Pancreas (tissue), 10 donors: ENCODE measurements at regions not wholly inside any gene's neighbourhood (a gene's known extent, or its start where the extent isn't known, plus 50 kb on each side); places are given as distances from the start of the nearest gene placed in this dataset.
A peak's percentile ranks its signal among the peaks of the same experiment; 100 is the strongest.

Source experiments
- ATAC-seq, 4 donors: fragments of 200-7000 bp; cut with Tn5 transposase; one replicate each; pipeline versions ENCODE4 v1.8.0 to v1.9.1; 2020; ENCODE audit warnings: mild to moderate bottlenecking in 4 of 4, moderate library complexity in 4 of 4
- DNase-seq, 6 donors: peaks; one replicate each; pipeline ENCODE4 v3.0.0-alpha.2; 2020
- FAIRE-seq: peaks from 2 replicates; lab custom pipeline; 2012; peaks lifted over from hg19 to GRCh38; lab: Jason Lieb, UNC
- H3K27ac ChIP-seq, 4 donors: fragments of 200-600 bp; sonication (generic); 1 replicate in 3 of 4; 2 replicates in 1 of 4; pipeline versions ENCODE4 v1.5.0 to v1.8.0; 2020
- H3K27me3 ChIP-seq, 4 donors: fragments of 200-600 bp; one replicate each; pipeline ENCODE4 v1.8.0; 2021
- H3K36me3 ChIP-seq, 3 donors: fragments of 200-600 bp; sonication (generic) in 1 of 3; one replicate each; pipeline versions ENCODE4 v1.5.0 to v1.8.0; 2020 to 2021
- H3K4me1 ChIP-seq, 3 donors: fragments of 200-600 bp; one replicate each; pipeline ENCODE4 v1.8.0; 2021
- H3K4me3 ChIP-seq, 4 donors: fragments of 200-600 bp; sonication (generic) in 2 of 4; one replicate each; pipeline versions ENCODE4 v1.5.0 to v1.8.0; 2020 to 2021
- H3K9me3 ChIP-seq, 4 donors: fragments of 200-600 bp; one replicate each; pipeline ENCODE4 v1.8.0; 2021
- CTCF ChIP-seq, 4 donors: fragments of 200-600 bp; sonication (generic) in 3 of 4; IDR thresholded peaks; one replicate each; pipeline versions ENCODE4 v1.5.0 to v1.8.0; 2021; ENCODE audit warnings: antibody characterized with exemption in 4 of 4
- WGBS, 2 donors: extraction: QIAGEN DNeasy Blood & Tissue Kit; methylation state at CpG; one replicate each; pipeline ENCODE4 v1.1.7; 2013; 5-methylcytosine and 5-hydroxymethylcytosine counted together
- intact Hi-C, 3 donors: fragments of 100-400 bp; cut with DNase I; formaldehyde crosslinking; loops; one replicate each; pipeline versions ENCODE4 v1.11.1 to v1.14.2; 2022
- donor health status: healthy with polysubstance abuse.
- donor health status: DM: no; HTN: no; CAD: no; lungs with moderate emphysema.
- donor health status: DM: no; HTN: no; CAD: no.
- donor health status: control.
- donor health status: control.
- donor health status: Bipolar disorder and iron deficiency.
- donor health status: DM: yes; HTN: yes; CAD: no.
- donor health status: DM: no; HTN: no; CAD: no.
- donor health status: DM: no; HTN: no; CAD: no.
- donor health status: DM: yes; HTN: yes; CAD: no.

GRCh38 chr1:238104752-238105151, 214.0 kb upstream of the ZP4 start:
- WGBS, 2 donors: 48 to 50% methylated on average over 2 of the region's 2 CpGs
- Histone ChIP-seq H3K9me3 (no peaks in the 10 kb centered on the region), H3K36me3 (no peaks in the 10 kb centered on the region), H3K27me3 (no peaks in the 10 kb centered on the region), H3K4me1 (no peaks in the 10 kb centered on the region), H3K27ac (no peak overlapping the region), H3K4me3 (no peak overlapping the region)
- FAIRE-seq (no peak), ATAC-seq (no peak), DNase-seq (no peak)
- no peak for TF ChIP-seq CTCF (IDR thresholded peaks at IDR 0.05)
- intact Hi-C loops: no loop called here

GRCh38 chr1:238101923-238102322, 211.2 kb upstream of the ZP4 start:
- DNase-seq: no peak
- no peak overlapping the region for H3K27ac ChIP-seq
- no peak for FAIRE-seq
- ATAC-seq: no peak
- H3K36me3 ChIP-seq: no peaks in the 10 kb centered on the region
- H3K9me3 ChIP-seq: no peaks in the 10 kb centered on the region
- H3K4me1 ChIP-seq: no peaks in the 10 kb centered on the region
- WGBS, 2 donors: 80 to 95% methylated on average over 2 of the region's 2 CpGs
- intact Hi-C loops: no loop called here
- H3K4me3 ChIP-seq: no peak overlapping the region
- no peak for TF ChIP-seq CTCF (IDR thresholded peaks at IDR 0.05)
- H3K27me3 ChIP-seq: no peaks in the 10 kb centered on the region

GRCh38 chr1:238099871-238100270, 209.1 kb upstream of the ZP4 start:
- FAIRE-seq (no peak), ATAC-seq (no peak), DNase-seq (no peak)
- H3K27me3 ChIP-seq: no peaks in the 10 kb centered on the region
- WGBS, 2 donors: 91 to 98% methylated on average over 2 of the region's 2 CpGs
- intact Hi-C loops: no loop called here
- no peak overlapping the region for H3K27ac ChIP-seq
- no peak overlapping the region for H3K4me3 ChIP-seq
- no peaks in the 10 kb centered on the region for H3K36me3 ChIP-seq
- H3K4me1 ChIP-seq: no peaks in the 10 kb centered on the region
- no peak for TF ChIP-seq CTCF (IDR thresholded peaks at IDR 0.05)
- H3K9me3 ChIP-seq: no peaks in the 10 kb centered on the region

GRCh38 chr1:238089615-238090014, 198.9 kb upstream of the ZP4 start:
- Histone ChIP-seq H3K4me1 (no peaks in the 10 kb centered on the region), H3K9me3 (no peaks in the 10 kb centered on the region), H3K27ac (no peak overlapping the region), H3K4me3 (no peak overlapping the region), H3K27me3 (no peaks in the 10 kb centered on the region), H3K36me3 (no peaks in the 10 kb centered on the region)
- TF ChIP-seq CTCF (IDR thresholded peaks at IDR 0.05): no peak
- ATAC-seq: no peak
- FAIRE-seq: no peak
- intact Hi-C loops: no loop called here
- no peak for DNase-seq

- no peak for TF ChIP-seq CTCF (IDR thresholded peaks at IDR 0.05)
- Histone ChIP-seq H3K27ac (no peak overlapping the region), H3K36me3 (no peaks in the 10 kb centered on the region), H3K9me3 (no peaks in the 10 kb centered on the region), H3K4me1 (no peaks in the 10 kb centered on the region), H3K27me3 (no peaks in the 10 kb centered on the region), H3K4me3 (no peak overlapping the region)
- ATAC-seq (peak in 1 of 4 donors; percentile 28), FAIRE-seq (no peak), DNase-seq (no peak)
- intact Hi-C loops: no loop called here
- 27 to 28% methylated on average over 4 of the region's 4 CpGs for WGBS, 2 donors
Observed at GRCh38 chr1:238088560-238089290, 198.0 kb upstream of the ZP4 start.
